ENCODE measurements at regions not wholly inside any gene's neighbourhood (a gene's known extent, or its start where the extent isn't known, plus 50 kb on each side); places are given as distances from the start of the nearest gene placed in this dataset.
"Not testable (repeated sequence)": the region's sequence is repeated elsewhere in the genome, so short reads cannot be mapped to it uniquely, and the experiment has no call there.

GRCh38 chr4:96455045-96455720, 615.3 kb downstream of the PDHA2 start:
- DNase-seq = no peak

GRCh38 chr4:96458031-96458430, 618.1 kb downstream of the PDHA2 start:
- DNase-seq = not testable (repeated sequence)

DNA sequence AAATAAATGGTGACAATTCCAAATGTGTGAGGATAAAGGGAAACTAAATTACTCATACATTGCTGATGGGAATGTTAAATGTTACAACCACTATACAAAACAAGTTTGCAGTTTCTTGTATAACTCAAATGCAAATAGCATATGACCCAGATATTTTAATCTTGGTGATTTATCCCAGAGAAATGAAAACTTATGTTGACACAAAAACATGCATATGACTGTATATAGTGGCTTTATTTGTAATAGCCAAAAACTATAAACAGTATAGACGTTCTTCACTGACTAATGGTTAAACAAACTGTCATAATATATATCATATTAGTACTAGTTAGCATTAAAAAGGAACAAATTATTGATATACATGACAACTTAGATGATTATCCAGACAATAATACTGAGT, 619.2 kb downstream of the PDHA2 start:
- no peak for DNase-seq

- DNase-seq = no peak
Measured at GRCh38 chr4:96465834-96466233, 625.9 kb downstream of the PDHA2 start.

GRCh38 chr4:96471956-96472867, 632.3 kb downstream of the PDHA2 start:
- DNase-seq = no peak

DNA sequence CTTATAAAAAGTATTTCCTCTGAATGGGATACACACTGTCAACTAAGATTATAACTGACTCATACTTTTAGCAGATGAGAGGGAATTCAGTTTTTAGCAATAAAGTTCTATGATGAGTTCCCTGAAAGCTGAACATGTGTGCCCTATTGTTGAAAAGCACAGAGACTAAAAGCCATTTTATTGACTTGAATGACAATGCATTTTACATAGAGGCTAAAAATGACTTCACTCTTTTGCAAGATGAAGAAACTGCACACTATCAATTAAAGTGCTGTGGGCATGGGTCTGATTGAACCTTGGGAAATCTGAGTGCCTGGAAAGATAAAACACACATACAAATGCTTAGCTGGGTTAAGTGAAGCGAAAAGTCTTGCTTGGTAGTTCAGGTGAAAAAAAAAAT, 633.4 kb downstream of the PDHA2 start:
- no peak for DNase-seq

GRCh38 chr4:96483308-96484030, 643.6 kb downstream of the PDHA2 start:
- no peak for DNase-seq

GRCh38 chr4:96486563-96486962, 646.7 kb downstream of the PDHA2 start:
- no peak for DNase-seq

DNA sequence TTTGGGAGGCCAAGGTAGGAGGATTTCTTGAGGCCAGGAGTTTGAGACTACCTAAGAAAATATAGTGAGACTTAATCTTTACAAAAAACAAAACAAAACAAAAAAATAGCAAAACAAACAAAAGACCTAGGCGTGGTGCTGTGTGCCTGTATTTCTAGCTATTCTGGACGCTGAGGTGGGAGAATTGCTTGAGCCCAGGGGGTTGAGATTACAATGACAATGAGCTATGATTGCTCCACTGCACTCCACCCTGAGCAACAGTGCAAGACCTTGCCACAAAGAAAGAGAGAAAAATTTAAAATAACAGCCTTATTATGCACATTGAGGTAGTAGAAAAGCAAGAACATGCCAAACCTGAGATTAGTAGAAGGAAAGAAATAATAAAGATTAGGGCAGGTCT, 657.7 kb downstream of the PDHA2 start:
- DNase-seq = no peak

DNA sequence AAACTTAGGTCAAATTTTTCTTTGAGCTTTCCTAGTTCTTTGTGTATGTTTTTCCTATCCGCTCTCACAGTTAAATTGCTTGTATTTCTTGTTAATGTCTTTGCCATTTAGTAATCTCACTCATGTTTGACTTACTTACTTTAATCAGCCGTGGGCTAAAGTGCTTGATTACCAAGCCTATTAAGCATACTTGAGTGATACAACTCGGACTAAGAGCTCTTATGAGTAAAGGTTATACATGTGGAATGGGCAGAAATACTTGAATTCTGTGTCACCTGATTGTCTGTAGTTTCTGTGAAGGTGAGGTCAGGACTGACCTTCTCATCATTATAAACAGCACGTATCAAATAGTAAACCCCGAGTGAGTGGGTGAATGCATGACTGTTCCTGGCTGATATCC, 664.5 kb downstream of the PDHA2 start:
- DNase-seq = no peak

DNA sequence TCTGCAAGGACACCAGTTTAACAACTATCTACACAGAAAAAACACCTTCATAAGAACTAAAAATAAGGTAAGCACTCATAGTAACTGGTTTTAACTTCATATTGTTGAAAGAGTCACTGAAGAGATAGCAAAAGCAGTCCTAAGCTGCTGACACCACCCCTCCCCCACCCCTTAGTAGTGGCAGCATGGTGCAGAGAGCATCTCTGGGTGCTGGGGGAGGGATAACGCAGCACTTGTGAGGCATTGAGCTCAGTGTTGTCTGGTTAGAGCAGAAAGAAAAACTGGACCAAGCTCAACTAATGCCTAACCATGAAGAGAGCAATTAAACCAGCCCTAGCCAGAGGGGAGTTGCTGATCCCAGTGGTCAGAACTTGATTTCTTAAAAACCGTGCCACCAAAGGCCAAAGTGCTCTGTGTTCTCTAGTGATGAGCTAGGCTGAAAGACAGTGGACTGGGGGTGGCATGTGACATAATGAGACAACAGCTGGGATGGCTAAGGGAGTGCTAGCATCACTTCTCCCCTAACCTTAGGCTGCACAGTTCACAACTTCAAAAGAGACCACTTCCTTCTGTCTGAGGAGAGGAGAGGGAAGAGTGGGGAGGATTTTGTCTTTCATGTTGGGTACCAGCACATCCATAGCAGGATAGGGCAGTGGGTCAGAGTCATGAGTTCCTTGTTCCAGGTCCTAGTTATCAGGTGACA, 669.3 kb downstream of the PDHA2 start:
- no peak for DNase-seq

- no peak for DNase-seq
Measured at GRCh38 chr4:96519291-96519690, 679.4 kb downstream of the PDHA2 start.

- no peak for DNase-seq
Measured at GRCh38 chr4:96521046-96521536, 681.2 kb downstream of the PDHA2 start.

DNA sequence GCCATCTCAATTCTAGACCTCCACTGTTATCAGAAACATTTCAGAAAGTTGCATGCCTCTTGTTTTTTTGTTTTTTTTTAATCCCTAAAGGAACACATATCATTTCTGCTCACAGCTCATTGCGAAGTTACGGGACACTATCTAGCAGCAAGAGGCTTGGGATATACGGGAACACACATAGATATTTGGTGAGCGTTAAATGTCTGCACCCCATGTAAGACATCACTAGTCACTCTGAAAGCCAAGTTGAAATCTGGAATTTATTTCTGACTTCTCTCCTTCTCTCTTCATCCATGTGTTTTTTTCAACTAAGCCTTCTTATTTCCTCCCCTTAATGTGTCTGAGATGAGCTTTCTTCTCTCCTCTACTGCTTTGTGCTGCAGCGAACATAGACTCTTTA, 683.7 kb downstream of the PDHA2 start:
- DNase-seq = no peak

DNA sequence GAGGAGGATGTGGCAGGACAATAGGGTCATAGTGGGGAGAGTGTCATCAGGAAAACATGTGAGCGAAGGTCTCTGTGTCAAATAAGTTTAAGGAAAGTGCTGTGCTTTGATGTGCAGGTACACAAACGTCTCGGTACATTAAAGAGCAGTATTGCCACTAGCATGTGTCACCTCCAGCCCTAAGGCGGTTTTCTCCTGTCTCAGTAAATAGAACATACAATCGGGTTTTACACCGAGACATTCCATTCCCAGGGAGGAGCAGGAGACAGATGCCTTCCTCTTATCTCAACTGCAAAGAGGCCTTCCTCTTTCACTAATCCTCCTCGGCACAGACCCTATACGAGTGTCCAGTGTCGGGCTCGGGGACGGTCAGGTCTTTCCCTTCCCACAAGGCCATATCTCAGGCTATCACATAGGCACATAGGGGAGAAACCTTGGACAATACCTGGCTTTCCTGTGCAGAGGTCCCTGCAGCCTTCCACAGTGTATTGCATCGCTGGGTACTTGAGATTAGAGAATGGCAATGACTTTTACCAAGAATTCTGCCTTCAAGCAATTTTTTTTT, 684.5 kb downstream of the PDHA2 start:
- DNase-seq = no peak

DNA sequence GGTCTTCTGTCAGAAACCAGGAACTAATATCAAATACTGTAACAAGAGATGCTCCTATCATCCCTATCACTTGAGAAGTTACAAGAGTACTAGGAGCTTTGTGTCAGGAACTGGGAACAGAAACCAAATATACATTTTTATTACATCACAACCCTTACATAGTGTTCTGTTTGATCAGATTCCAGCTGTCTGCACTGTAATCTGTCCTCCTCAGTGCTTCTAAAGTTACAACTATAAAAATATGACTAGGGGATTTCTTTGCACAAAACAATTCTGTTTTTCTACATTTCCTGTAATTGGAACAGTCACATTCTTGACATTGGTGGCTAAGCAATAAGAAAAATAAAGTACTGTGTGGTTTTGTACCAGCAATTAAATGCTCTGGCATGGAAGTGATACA, 686.0 kb downstream of the PDHA2 start:
- DNase-seq = no peak

DNA sequence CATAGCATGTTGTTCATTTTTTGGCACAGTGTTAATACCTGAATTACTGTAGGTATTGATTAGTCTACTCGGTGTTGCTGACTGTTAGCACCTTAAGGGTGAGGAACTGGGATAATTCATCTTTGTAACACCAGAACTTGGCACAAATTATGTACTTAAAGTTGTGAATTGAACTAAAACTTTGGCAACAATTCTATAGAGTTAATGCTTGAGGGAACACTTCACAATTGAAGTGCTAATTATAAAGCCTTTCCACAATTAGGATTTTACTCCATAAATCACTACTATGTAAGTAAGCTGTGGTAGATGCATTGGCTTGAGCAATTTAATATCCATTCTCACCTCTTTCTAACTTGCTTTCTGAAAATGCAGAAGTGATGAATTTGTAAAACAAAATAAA, 686.7 kb downstream of the PDHA2 start:
- DNase-seq = no peak

DNA sequence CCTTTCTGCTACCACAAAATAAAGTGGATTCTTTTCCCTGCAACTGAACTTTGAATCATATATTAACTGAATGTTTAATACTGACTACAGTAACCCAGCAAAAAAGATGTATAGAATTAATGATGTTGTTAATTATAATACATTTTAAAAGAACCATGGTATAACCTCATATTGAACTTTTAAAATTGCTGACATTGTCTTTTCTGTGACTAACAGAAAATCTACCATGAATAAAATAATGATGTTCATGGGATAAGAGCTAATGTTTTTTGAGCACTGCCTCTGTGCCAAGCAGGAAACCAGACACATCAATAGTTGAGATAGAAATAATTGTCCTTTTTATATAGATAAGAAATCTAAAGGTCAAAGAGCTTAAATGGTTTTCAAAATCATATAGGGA, 691.9 kb downstream of the PDHA2 start:
- no peak for DNase-seq

DNA sequence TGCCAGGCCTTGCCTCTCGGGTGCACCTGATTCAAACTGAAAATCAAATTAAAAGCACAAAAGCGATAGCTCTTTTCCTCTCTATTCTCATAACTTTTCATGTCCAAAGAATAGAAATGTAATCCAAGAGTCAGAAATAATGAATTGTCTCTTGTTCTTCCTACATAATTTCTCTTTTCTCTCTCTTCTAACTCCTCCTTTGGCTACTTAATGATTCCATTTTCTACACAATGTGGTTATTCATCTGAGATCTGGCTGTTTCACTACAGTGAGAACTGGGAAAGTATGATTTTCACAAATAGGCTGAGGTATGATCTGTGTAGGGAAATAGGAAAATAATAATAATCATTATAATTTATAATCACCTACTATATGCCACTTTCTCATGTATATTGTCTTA, 703.5 kb downstream of the PDHA2 start:
- no peak for DNase-seq

DNA sequence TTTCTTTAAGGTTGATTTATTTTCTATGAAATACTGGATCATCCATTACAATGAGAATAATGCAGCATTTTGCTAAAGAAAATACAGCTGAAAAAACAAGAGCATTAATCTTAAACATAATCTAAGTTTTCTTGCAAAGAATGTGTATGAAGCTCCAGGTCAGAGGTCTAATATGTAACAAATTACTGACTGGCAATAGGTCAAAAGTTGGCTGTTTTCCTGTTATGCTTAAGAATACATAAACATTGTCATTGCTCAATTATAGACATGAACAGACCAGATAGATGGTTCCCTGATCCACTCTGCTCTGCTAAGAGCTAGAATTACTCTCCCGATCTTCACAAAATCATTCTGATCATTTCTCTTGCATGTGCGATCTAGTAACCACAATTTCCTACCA, 718.6 kb downstream of the PDHA2 start:
- DNase-seq = no peak

- no peak for DNase-seq
Measured at GRCh38 chr4:96566755-96567154, 726.9 kb downstream of the PDHA2 start.

- no peak for DNase-seq
Measured at GRCh38 chr4:96585304-96585703, 745.4 kb downstream of the PDHA2 start.

DNA sequence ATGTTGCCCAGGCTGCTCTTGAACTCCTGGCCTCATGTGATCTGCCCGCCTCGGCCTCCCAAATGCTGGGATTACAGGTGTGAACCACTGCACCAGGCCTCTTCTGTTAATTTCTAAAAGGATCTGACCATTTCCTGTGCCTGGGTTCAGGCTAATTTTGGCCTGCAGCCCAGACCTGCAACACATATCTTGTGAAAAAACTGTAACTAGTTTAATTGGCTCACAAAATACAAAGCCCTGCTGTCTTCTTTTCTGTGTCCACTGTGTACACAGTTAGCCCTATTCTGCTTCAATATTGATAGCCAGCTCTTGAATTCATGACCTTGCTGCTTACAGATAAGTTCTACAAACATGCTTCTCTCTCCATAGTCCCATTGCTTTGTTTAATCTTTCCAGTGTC, 753.5 kb downstream of the PDHA2 start:
- no peak for DNase-seq

Data from inflammatory macrophage treated with lipopolysaccharide for 4 hours (primary cell).